HG03139 (cell line): ENCODE measurements at regions not wholly inside any gene's neighbourhood (a gene's known extent, or its start where the extent isn't known, plus 50 kb on each side); places are given as distances from the start of the nearest gene placed in this dataset.
"Not testable (repeated sequence)": the region's sequence is repeated elsewhere in the genome, so short reads cannot be mapped to it uniquely, and the experiment has no call there.

Experiments
- ATAC-seq: cut with Tn5 transposase; IDR thresholded peaks from one replicate; pipeline ENCODE4 v1.9.1; 2021; ENCODE audit not compliant: unreplicated experiment

GRCh38 chr16:18152832-18153231 lies 183.7 kb downstream of the NPIPA8 start:
- not testable (repeated sequence) for ATAC-seq

- ATAC-seq, result not testable (repeated sequence)
Measured at GRCh38 chr16:18148132-18148531, 188.4 kb downstream of the NPIPA8 start.

- ATAC-seq, result not testable (repeated sequence)
Measured at GRCh38 chr16:18146601-18147142, 189.9 kb downstream of the NPIPA8 start.

- ATAC-seq, result not testable (repeated sequence)
Measured at GRCh38 chr16:18142066-18142465, 194.5 kb downstream of the NPIPA8 start.

- not testable (repeated sequence) for ATAC-seq
Measured at GRCh38 chr16:18136288-18136687, 200.2 kb downstream of the NPIPA8 start.

GRCh38 chr16:18135024-18135423 lies 201.5 kb downstream of the NPIPA8 start:
- not testable (repeated sequence) for ATAC-seq

- ATAC-seq, result not testable (repeated sequence)
Measured at GRCh38 chr16:18131587-18131986, 204.9 kb downstream of the NPIPA8 start.

- ATAC-seq, result not testable (repeated sequence)
Measured at GRCh38 chr16:18130478-18131120, 205.9 kb downstream of the NPIPA8 start.

GRCh38 chr16:18127033-18127432 lies 209.5 kb downstream of the NPIPA8 start:
- not testable (repeated sequence) for ATAC-seq

GRCh38 chr16:18119092-18119491 lies 217.4 kb downstream of the NPIPA8 start:
- not testable (repeated sequence) for ATAC-seq

GRCh38 chr16:18118684-18119083 lies 217.9 kb downstream of the NPIPA8 start:
- ATAC-seq, result not testable (repeated sequence)

GRCh38 chr16:18118071-18118470 lies 218.5 kb downstream of the NPIPA8 start:
- ATAC-seq, result not testable (repeated sequence)

- not testable (repeated sequence) for ATAC-seq
Measured at GRCh38 chr16:18104412-18104811, 232.1 kb downstream of the NPIPA8 start.

GRCh38 chr16:18101077-18101476 lies 235.5 kb downstream of the NPIPA8 start:
- ATAC-seq, result not testable (repeated sequence)

GRCh38 chr16:18092605-18093004 lies 243.9 kb downstream of the NPIPA8 start:
- not testable (repeated sequence) for ATAC-seq

GRCh38 chr16:18080658-18081363 lies 255.7 kb downstream of the NPIPA8 start:
- ATAC-seq, result not testable (repeated sequence)

GRCh38 chr16:18077910-18078309 lies 258.6 kb downstream of the NPIPA8 start:
- ATAC-seq, result not testable (repeated sequence)

- no peak for ATAC-seq
Measured at GRCh38 chr16:18072161-18072560, 264.4 kb downstream of the NPIPA8 start.

GRCh38 chr16:18069683-18070082 lies 266.9 kb downstream of the NPIPA8 start:
- no peak for ATAC-seq

GRCh38 chr16:18068477-18068876 lies 268.1 kb downstream of the NPIPA8 start:
- ATAC-seq, result no peak

- no peak for ATAC-seq
Measured at GRCh38 chr16:18062713-18063112, 273.8 kb downstream of the NPIPA8 start.

GRCh38 chr16:18060351-18060750 lies 276.2 kb downstream of the NPIPA8 start:
- ATAC-seq, result no peak
